ENCODE measurements at regions not wholly inside any gene's neighbourhood (a gene's known extent, or its start where the extent isn't known, plus 50 kb on each side); places are given as distances from the start of the nearest gene placed in this dataset.
"Not testable (repeated sequence)": the region's sequence is repeated elsewhere in the genome, so short reads cannot be mapped to it uniquely, and the experiment has no call there.

DNA sequence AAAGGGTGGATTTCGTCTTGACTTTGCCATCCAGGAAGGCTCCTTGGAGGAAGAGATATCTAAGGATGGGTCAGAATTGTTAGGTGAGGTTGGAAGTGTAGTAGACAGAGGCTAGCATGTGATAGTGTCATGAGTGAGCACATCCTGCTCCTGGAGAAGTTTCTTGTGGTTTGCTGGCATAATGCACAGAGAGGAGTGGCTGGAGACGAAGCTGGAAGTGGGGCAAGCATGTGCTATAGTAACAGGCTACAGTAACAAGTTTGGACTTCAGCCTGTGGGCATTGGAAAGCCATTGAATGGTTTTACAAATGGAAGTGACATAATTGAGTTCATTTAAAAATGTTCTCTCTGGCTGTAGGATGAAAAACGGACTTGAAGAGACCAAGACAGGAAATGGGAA, 175.6 kb upstream of the VWC2 start:
- 0 out of 2 replicates have a peak, but pooled peaks cover 3% of the 10 kb centered on the region for H3K9me3 ChIP-seq (replicated peaks)
- no peak overlapping the region for H3K27ac ChIP-seq
- no peaks in the 10 kb centered on the region for H3K4me1 ChIP-seq (replicated peaks)
- no peaks in the 10 kb centered on the region for H3K27me3 ChIP-seq (replicated peaks)
- H3K4me3 ChIP-seq, result no peak overlapping the region
- no peaks in the 10 kb centered on the region for H3K36me3 ChIP-seq
- no peak for DNase-seq (ENCODE audit: low read depth in 1 of 2, low spot score in 2 of 2)

DNA sequence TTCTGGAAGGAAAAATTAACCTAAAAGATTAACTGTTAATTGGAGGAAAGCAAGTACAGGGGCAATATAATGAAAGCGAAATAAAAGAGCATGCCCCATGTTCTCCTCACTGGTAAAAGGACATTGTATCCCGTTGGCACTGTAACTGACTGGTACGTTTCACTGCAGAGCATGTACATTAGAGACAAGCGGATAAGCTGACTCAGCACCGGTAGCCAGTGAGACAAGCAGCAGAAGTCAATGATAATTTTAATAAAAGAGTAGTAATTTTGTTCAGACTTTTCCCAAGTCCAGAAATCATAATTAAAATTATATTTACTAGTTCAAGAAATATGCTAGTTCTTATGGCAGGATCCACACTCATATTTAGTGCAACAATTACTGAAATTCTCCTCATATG, 161.5 kb upstream of the VWC2 start:
- no peak overlapping the region for H3K4me3 ChIP-seq
- H3K4me1 ChIP-seq (replicated peaks), result no peaks in the 10 kb centered on the region
- H3K36me3 ChIP-seq, result no peaks in the 10 kb centered on the region
- DNase-seq (ENCODE audit: low read depth in 1 of 2, low spot score in 2 of 2), result no peak
- H3K27ac ChIP-seq, result no peak overlapping the region
- no peaks in the 10 kb centered on the region for H3K27me3 ChIP-seq (replicated peaks)
- no peaks in the 10 kb centered on the region for H3K9me3 ChIP-seq (replicated peaks)

DNA sequence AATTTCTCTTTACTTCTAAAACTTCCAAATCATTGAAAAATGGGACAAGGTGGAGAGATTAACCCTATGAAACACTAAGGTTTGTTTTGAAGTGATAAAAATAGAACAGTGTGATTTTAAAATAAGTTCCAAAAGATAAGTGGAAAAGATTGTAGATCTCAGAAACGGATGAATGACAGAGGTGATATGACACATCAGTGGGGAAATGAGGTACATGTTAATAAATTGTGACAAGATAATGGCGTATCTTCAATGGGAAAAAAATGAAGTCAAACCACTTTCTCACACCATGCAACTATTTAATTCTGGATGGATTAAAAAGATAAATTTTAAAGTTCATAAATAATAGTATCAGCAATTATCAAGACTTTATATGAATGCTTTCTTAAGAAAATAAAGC, 159.7 kb upstream of the VWC2 start:
- no peaks in the 10 kb centered on the region for H3K27me3 ChIP-seq (replicated peaks)
- no peak for DNase-seq (ENCODE audit: low read depth in 1 of 2, low spot score in 2 of 2)
- no peaks in the 10 kb centered on the region for H3K9me3 ChIP-seq (replicated peaks)
- no peaks in the 10 kb centered on the region for H3K4me1 ChIP-seq (replicated peaks)
- no peaks in the 10 kb centered on the region for H3K36me3 ChIP-seq
- no peak overlapping the region for H3K27ac ChIP-seq
- H3K4me3 ChIP-seq, result no peak overlapping the region

DNA sequence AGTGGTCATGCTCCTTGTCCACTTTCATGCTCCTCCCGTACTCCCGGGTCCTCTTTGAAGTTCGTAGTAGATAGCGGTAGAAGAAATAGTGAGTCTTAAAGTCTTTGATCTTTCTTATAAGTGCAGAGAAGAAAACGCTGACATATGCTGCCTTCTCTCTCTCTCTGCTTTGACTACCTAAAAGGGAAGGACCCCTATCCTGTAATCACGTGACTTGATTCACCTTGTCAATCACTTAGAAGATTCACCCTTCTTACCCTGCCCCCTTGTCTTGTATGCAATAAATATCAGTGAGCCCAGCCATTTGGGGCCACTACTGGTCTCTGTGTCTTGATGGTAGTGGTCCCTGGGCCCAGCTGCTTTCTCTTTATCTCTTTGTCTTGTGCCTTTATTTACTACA, 158.5 kb upstream of the VWC2 start:
- H3K9me3 ChIP-seq (replicated peaks); H3K36me3 ChIP-seq; H3K27me3 ChIP-seq (replicated peaks); H3K4me3 ChIP-seq; H3K4me1 ChIP-seq (replicated peaks); H3K27ac ChIP-seq; DNase-seq (ENCODE audit: low read depth in 1 of 2, low spot score in 2 of 2): not testable (repeated sequence)

DNA sequence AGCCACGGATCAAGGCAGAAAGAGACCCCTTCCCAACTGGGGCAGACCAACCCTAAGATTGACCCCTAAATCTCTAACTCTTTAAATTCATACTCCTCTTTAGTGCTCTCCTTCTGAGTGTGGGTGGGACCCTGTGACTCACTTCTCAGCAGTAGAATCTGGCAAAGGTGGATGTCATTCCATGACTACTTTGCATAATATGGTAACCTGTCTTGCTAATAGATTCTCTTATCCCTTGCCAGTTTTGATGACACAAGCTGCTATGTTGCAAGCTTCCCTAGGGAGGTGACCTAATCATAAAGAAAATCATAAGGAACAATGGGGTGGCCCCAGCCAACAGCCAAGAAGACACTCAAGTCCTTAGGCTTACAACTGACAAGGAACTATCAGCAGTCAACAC, 155.4 kb upstream of the VWC2 start:
- Histone ChIP-seq H3K9me3 (replicated peaks) (no peaks in the 10 kb centered on the region), H3K4me1 (replicated peaks) (no peaks in the 10 kb centered on the region), H3K27ac (no peak overlapping the region), H3K27me3 (replicated peaks) (no peaks in the 10 kb centered on the region), H3K4me3 (no peak overlapping the region), H3K36me3 (no peaks in the 10 kb centered on the region)
- no peak for DNase-seq (ENCODE audit: low read depth in 1 of 2, low spot score in 2 of 2)

DNA sequence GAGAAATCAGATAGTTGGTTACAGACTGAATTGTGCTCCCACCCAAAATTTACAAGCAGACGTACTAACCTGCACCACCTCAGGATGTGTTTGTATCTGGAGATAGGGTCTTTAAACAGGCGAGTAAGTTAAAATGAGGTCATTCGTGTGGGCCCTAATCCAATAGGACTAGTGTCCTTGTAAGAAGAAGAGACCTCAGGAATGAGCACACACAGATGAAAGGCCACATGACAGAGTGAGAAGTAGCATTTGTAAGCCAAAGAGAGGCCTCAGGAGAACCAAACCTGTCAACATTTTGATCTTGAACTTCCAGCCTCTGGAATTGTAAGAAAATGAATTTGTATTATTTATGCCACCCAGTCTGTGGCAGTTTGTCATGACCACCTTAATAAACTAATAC, 149.5 kb upstream of the VWC2 start:
- no peaks in the 10 kb centered on the region for H3K36me3 ChIP-seq
- H3K9me3 ChIP-seq (replicated peaks), result no peaks in the 10 kb centered on the region
- H3K4me1 ChIP-seq (replicated peaks), result no peaks in the 10 kb centered on the region
- no peak overlapping the region for H3K4me3 ChIP-seq
- no peak overlapping the region for H3K27ac ChIP-seq
- H3K27me3 ChIP-seq (replicated peaks), result no peaks in the 10 kb centered on the region
- no peak for DNase-seq (ENCODE audit: low read depth in 1 of 2, low spot score in 2 of 2)

DNA sequence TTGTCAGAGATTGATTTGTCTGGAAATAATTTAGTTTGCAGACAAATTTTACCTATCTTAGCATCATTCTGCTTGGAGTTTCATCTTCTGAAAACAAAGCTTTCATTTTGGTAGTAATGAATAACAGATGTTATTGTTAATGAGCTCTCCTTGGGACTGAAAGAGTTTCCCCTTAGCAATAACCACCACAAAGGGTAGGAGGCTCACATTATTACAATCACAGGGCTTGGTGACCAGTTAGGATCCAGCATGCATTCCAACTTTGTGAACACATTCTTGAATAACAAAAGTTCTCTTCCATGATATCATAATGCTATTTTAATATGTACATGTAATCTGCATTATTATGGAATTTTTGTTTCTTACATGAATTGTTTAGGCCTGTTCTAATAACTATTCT, 148.8 kb upstream of the VWC2 start:
- Histone ChIP-seq H3K27me3 (replicated peaks) (no peaks in the 10 kb centered on the region), H3K9me3 (replicated peaks) (no peaks in the 10 kb centered on the region), H3K4me1 (replicated peaks) (no peaks in the 10 kb centered on the region), H3K27ac (no peak overlapping the region), H3K36me3 (no peaks in the 10 kb centered on the region), H3K4me3 (no peak overlapping the region)
- DNase-seq (ENCODE audit: low read depth in 1 of 2, low spot score in 2 of 2), result no peak

DNA sequence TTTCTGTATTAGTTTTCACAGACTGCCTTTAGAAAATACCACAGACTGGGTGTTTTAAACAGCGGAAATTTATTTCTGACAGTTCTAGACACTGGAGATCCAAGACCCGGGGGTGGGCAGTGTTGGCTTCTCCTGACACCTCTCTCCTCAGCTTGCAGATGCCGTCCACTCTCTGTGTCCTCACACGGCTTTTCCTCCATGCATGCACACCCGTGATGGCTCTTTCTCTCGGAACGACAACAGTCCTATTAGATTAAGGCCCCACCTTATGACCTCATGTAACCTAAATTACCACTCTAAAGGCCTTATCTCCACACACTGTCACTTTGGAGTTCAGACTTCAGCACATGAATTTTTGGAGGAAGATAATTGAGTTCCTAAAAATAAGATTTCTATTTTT, 142.9 kb upstream of the VWC2 start:
- Histone ChIP-seq H3K4me1 (replicated peaks) (no peaks in the 10 kb centered on the region), H3K27me3 (replicated peaks) (no peaks in the 10 kb centered on the region), H3K9me3 (replicated peaks) (no peaks in the 10 kb centered on the region; the same call in 1 of the 2 replicates), H3K27ac (no peak overlapping the region), H3K36me3 (no peaks in the 10 kb centered on the region), H3K4me3 (no peak overlapping the region)
- DNase-seq (ENCODE audit: low read depth in 1 of 2, low spot score in 2 of 2), result no peak

DNA sequence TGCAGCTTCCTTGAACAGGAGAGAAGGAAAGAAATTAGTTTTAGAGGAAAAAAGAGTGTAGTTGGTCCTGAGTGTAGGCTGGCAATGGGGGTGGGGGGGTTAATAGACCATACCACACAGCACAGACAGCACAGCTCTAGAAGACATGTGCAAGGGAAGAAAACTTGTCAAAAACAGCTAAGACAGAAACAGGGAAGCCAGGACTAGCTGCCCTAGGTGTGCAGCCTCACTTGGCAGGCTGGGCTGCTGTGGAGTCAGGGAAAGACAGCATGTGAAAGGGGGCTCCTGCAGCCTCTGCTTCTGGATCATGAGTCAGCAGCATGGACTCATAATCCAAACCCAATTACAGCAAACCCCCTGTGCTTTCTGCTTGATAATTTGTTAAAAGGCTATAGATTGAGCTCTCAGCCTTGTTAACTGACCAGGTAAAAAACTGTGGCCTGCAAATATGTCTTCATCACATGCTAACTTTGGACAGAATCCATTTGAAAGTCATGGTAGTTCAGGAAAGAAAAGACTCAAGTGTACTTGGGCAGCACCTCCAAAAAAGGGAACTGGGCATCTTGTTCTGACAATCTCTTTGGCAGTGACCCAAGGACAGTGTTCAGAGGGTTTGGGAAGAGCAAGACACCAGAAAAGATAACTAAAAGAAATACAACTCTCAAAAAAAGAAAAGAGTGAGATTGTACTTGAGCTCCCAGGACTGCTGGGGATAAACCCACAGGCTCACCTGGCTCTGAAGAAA, 142.2 kb upstream of the VWC2 start:
- Histone ChIP-seq H3K9me3 (replicated peaks) (no peaks in the 10 kb centered on the region; the same call in 1 of the 2 replicates), H3K27me3 (replicated peaks) (no peaks in the 10 kb centered on the region), H3K27ac (no peak overlapping the region), H3K4me3 (no peak overlapping the region), H3K36me3 (no peaks in the 10 kb centered on the region), H3K4me1 (replicated peaks) (no peaks in the 10 kb centered on the region)
- DNase-seq (ENCODE audit: low read depth in 1 of 2, low spot score in 2 of 2), result no peak

DNA sequence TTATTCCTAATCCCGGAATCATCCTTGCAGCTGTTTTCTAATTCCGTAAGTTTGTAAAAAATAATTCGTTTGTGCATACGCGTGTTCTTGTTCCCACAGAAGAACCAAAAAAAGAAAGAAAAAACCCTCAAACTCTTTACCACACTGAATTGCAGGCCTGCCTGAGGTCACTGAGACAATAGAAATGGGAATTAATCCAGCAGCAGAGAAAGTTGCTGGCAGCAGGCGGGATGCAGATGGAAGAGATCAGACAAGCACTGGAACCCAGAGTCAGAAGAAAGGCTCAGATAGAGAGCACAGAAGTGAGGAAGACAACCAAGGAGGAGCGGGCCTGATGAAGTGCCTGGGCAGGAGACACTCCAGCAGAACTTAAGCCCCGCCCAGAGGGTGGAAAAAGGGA, 141.5 kb upstream of the VWC2 start:
- no peak for DNase-seq (ENCODE audit: low read depth in 1 of 2, low spot score in 2 of 2)
- H3K4me1 ChIP-seq (replicated peaks), result no peaks in the 10 kb centered on the region
- no peaks in the 10 kb centered on the region; the same call in 1 of the 2 replicates for H3K9me3 ChIP-seq (replicated peaks)
- H3K27ac ChIP-seq, result no peak overlapping the region
- no peaks in the 10 kb centered on the region for H3K36me3 ChIP-seq
- no peak overlapping the region for H3K4me3 ChIP-seq
- H3K27me3 ChIP-seq (replicated peaks), result no peaks in the 10 kb centered on the region

DNA sequence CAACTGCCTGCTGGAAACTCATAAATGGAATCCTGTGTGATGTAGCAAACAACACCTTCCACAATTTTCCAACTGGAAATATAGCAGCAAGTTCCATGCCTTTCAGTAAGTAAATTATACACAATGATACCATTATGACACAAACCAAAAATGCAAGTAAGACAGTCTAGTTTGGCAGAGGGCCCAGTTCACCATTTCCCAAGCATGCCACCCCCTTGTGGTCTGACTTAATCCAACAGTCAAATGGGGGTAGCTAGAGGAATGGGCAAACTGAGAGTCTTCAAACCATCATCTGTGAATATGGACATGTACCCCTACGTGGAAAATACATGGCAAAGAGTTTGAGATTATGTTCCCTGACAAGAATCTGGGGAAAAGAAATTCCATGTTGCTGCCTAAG, 137.6 kb upstream of the VWC2 start:
- Histone ChIP-seq H3K4me1 (replicated peaks) (no peaks in the 10 kb centered on the region), H3K9me3 (replicated peaks) (no peaks in the 10 kb centered on the region), H3K27me3 (replicated peaks) (no peaks in the 10 kb centered on the region), H3K27ac (no peak overlapping the region), H3K36me3 (no peaks in the 10 kb centered on the region), H3K4me3 (no peak overlapping the region)
- no peak for DNase-seq (ENCODE audit: low read depth in 1 of 2, low spot score in 2 of 2)

DNA sequence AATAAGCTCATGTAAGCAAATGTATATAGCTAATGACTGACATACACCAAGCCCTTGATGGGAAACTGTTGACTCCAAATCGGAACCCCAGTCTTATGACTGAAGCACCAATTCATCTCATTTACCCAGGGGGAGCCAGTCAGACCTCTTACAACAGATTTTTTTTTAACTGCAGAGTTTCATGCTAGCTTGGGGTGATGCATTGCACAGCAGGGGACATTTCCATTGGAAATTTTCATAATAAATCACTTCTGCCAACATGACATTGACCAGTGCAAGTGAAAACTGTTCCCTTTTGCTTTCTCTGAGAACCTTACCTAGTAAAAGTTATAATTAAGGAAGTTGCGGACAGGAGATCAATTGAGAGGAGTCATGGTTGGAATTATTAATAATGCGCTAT, 137.0 kb upstream of the VWC2 start:
- Histone ChIP-seq H3K27ac (no peak overlapping the region), H3K4me1 (replicated peaks) (no peaks in the 10 kb centered on the region), H3K4me3 (no peak overlapping the region), H3K27me3 (replicated peaks) (no peaks in the 10 kb centered on the region), H3K9me3 (replicated peaks) (no peaks in the 10 kb centered on the region), H3K36me3 (no peaks in the 10 kb centered on the region)
- DNase-seq (ENCODE audit: low read depth in 1 of 2, low spot score in 2 of 2), result no peak

DNA sequence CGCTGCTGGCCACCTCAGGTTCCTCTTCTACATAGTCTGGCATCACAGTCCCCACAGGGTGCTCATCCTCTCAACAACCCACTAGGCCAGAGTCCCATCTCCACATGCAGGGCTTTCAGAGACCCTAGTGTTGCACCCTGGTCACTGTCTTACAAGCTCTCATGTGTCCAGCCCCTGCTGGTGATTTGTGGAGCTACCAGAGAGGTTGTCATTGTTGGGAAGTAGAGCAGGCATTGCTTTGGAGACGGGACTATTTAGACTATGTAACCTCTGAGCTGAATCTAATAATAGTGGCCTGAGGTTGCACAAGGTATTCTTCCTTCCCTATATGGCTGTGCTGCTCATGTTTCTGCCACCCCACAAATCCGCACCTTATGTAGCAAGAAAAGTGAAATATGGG, 135.3 kb upstream of the VWC2 start:
- no peaks in the 10 kb centered on the region; the same call in 1 of the 2 replicates for H3K9me3 ChIP-seq (replicated peaks)
- H3K4me3 ChIP-seq, result no peak overlapping the region
- no peaks in the 10 kb centered on the region for H3K27me3 ChIP-seq (replicated peaks)
- DNase-seq (ENCODE audit: low read depth in 1 of 2, low spot score in 2 of 2), result no peak
- H3K27ac ChIP-seq, result no peak overlapping the region
- H3K36me3 ChIP-seq, result no peaks in the 10 kb centered on the region
- H3K4me1 ChIP-seq (replicated peaks), result no peaks in the 10 kb centered on the region

DNA sequence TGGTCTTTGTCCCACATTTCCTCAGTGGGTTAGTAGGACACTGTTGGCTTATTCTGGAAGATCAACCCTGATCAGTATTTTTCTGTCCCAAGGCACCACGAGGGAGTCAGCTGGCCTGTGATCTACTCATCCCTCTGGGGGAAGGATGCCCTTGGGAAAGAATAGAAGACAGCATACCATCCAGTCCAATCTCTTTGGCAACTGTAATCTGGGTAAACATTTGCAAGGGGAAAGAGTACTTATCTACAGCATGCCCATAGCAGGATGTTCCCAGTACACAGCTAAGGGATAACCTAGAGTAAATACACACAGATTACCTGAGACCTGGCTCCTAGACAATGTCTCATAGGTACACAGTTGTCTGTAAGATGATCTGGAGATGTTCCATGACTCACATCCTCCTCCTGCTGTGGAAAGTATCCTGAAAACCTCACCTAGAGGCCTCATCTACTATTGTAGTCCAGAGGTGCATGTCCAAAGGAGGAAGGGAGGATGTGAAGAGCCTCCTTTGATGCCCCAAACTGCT, 134.3 kb upstream of the VWC2 start:
- Histone ChIP-seq H3K4me3 (no peak overlapping the region), H3K27me3 (replicated peaks) (no peaks in the 10 kb centered on the region), H3K9me3 (replicated peaks) (no peaks in the 10 kb centered on the region; the same call in 1 of the 2 replicates), H3K36me3 (no peaks in the 10 kb centered on the region), H3K27ac (no peak overlapping the region), H3K4me1 (replicated peaks) (no peaks in the 10 kb centered on the region)
- DNase-seq (ENCODE audit: low read depth in 1 of 2, low spot score in 2 of 2), result no peak

DNA sequence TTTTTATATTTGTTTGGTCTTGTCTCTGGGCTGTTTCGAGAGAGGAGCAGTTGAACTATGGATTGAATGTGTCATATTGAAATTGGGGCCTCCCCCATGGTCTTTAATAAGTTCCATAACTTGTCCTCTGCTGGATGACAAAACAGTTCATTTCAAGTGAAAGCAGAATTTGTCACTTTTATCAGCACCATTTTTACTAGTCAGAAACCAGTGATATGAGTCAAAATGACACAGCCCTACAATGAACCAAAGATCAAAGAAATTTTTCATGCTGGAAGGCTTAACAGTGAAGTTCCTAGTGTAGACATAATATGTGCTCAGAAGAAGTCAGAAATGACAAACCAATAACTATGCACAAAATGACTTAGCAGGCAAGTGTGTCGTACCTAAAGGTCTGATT, 133.6 kb upstream of the VWC2 start:
- no peaks in the 10 kb centered on the region; the same call in 1 of the 2 replicates for H3K9me3 ChIP-seq (replicated peaks)
- H3K4me1 ChIP-seq (replicated peaks), result no peaks in the 10 kb centered on the region
- no peaks in the 10 kb centered on the region for H3K27me3 ChIP-seq (replicated peaks)
- no peak overlapping the region for H3K27ac ChIP-seq
- DNase-seq (ENCODE audit: low read depth in 1 of 2, low spot score in 2 of 2), result no peak
- H3K4me3 ChIP-seq, result no peak overlapping the region
- no peaks in the 10 kb centered on the region for H3K36me3 ChIP-seq
